Gastroesophageal sphincter (tissue), 3 donors: ENCODE measurements at regions not wholly inside any gene's neighbourhood (a gene's known extent, or its start where the extent isn't known, plus 50 kb on each side); places are given as distances from the start of the nearest gene placed in this dataset.

Experiments
- EP300 ChIP-seq: sonication (generic); formaldehyde crosslinking; IDR thresholded peaks from one replicate; pipeline ENCODE4 v1.6.1; 2017; ENCODE audit warnings: antibody characterized with exemption, mild to moderate bottlenecking
- TF ChIP-seq, protein P1 (sequence below), 4 experiments: fragments of 200-600 bp in 2 of 4; fragments of 450-650 bp in 2 of 4; sonication (generic) in 1 of 4; IDR thresholded peaks; one replicate each; pipeline ENCODE4 v1.5.1; 2017 to 2019; ENCODE audit warnings: antibody characterized with exemption in 4 of 4, mild to moderate bottlenecking in 2 of 4, moderate library complexity in 2 of 4

DNA sequence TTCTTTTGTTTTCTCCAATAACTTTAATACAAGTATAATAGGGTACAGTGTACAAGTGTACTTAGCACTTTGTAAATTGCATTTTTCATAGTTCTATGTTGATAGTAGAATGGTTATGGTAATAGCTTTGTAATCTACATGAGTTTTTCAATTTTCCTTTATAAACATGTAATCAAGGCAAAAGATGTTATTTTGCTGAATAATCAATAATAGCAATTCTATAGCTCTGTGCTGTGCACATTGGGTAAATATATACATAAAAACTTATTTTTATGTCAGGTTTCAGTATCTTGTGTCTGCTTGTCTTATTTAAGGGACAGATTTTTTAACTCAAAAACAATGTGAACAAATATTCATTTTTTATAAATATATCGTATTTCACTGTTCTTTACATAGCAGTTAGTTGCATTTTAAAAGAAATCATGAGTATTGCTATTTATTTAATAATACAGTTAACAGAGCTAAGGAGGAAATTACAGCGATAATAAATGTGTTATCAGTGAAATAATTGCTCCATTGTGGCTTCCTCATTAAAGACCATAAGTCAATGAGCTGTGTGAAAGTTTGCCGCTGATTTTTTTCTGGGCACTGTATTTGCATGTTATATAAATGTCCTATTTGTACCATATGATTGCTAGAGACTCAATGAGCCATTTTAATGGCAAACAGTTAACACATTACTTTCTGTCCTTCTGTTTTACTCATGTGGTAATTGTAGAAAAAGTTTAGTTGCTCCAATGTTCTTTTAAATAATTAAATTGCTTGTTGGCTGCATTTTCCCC lies 214.6 kb upstream of the STAC start:
- TF ChIP-seq, protein P1, sequence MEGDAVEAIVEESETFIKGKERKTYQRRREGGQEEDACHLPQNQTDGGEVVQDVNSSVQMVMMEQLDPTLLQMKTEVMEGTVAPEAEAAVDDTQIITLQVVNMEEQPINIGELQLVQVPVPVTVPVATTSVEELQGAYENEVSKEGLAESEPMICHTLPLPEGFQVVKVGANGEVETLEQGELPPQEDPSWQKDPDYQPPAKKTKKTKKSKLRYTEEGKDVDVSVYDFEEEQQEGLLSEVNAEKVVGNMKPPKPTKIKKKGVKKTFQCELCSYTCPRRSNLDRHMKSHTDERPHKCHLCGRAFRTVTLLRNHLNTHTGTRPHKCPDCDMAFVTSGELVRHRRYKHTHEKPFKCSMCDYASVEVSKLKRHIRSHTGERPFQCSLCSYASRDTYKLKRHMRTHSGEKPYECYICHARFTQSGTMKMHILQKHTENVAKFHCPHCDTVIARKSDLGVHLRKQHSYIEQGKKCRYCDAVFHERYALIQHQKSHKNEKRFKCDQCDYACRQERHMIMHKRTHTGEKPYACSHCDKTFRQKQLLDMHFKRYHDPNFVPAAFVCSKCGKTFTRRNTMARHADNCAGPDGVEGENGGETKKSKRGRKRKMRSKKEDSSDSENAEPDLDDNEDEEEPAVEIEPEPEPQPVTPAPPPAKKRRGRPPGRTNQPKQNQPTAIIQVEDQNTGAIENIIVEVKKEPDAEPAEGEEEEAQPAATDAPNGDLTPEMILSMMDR (IDR thresholded peaks at IDR 0.05), result no peak
- TF ChIP-seq EP300, result no peak
